ENCODE measurements at regions not wholly inside any gene's neighbourhood (a gene's known extent, or its start where the extent isn't known, plus 50 kb on each side); places are given as distances from the start of the nearest gene placed in this dataset.

GRCh38 chr10:10797513-10797912 lies 220.2 kb upstream of the CELF2 start:
- no peak for TF ChIP-seq REST (IDR thresholded peaks at IDR 0.05; ENCODE audit: low read depth)
- no peak for TF ChIP-seq TAF1 (IDR thresholded peaks at IDR 0.05; ENCODE audit: low read depth)
- TF ChIP-seq CEBPB (IDR thresholded peaks at IDR 0.05), result no peak
- no peak for TF ChIP-seq USF1 (IDR thresholded peaks at IDR 0.05)
- TF ChIP-seq ZBTB7A (IDR thresholded peaks at IDR 0.05; ENCODE audit: low read depth), result no peak
- TF ChIP-seq EP300 (IDR thresholded peaks at IDR 0.05; ENCODE audit: borderline replicate concordance), result no peak
- TF ChIP-seq RAD21 (IDR thresholded peaks at IDR 0.05; ENCODE audit: low read depth), result no peak
- no peak for TF ChIP-seq TCF12 (IDR thresholded peaks at IDR 0.05; ENCODE audit: low read depth)
- no peak for TF ChIP-seq EGR1 (IDR thresholded peaks at IDR 0.05)
- TF ChIP-seq MAX (IDR thresholded peaks at IDR 0.05), result no peak
- no peak for TF ChIP-seq YY1 (IDR thresholded peaks at IDR 0.05; ENCODE audit: low read depth)
- no peak for TF ChIP-seq FOXM1 (IDR thresholded peaks at IDR 0.05; ENCODE audit: borderline replicate concordance, low read depth)
- no peak for TF ChIP-seq CREB1 (IDR thresholded peaks at IDR 0.05; ENCODE audit: low read depth)
